HCT116 (cell line): ENCODE measurements at regions not wholly inside any gene's neighbourhood (a gene's known extent, or its start where the extent isn't known, plus 50 kb on each side); places are given as distances from the start of the nearest gene placed in this dataset.

Experiments
- ATAC-seq: fragments of 200-7000 bp; cut with Tn5 transposase; 2 replicates; pipeline ENCODE4 v1.9.1; 2020; ENCODE audit warnings: mild to moderate bottlenecking, moderate library complexity
- BruUV-seq: library from RNA; stranded (reverse); fragments of 400-500 nt; replicated peaks from 2 replicates; lab custom pipeline; 2021; lab: Mats Ljungman, UMichigan
- CTCF ChIA-PET: fragments of 300-600 bp; sonication (Branson Sonifier 250); formaldehyde crosslinking; loops from one replicate; lab custom pipeline; 2021; ENCODE audit warnings: antibody characterized with exemption; lab: Charles Lee
- POLR2A ChIA-PET: fragments of 300-600, 350-600 bp; sonication (Branson Sonifier 250); formaldehyde crosslinking; loops from one replicate; lab custom pipeline; 2021; ENCODE audit warnings: antibody characterized with exemption; lab: Charles Lee
- RAD21 ChIA-PET, 2 experiments: fragments of 300-600 bp; sonication (Branson Sonifier 250); formaldehyde crosslinking; loops; one replicate each; lab custom pipeline; 2023; ENCODE audit warnings: low total read pairs in 2 of 2; ENCODE audit not compliant: uncharacterized antibody in 2 of 2, unreplicated experiment in 2 of 2, low non-redundant PET in 1 of 2; lab: Charles Lee
- DNase-seq: peaks from one replicate; pipeline ENCODE4 v3.0.0-alpha.2; 2010; ENCODE audit warnings: low read depth, low spot score
- H2AFZ ChIP-seq: fragments of 200-600 bp; shearing (Covaris generic), sonication (generic); 2 replicates; pipeline ENCODE4 v1.6.1; 2017; ENCODE audit warnings: low read depth, mixed run types, mixed read lengths, antibody characterized with exemption, low read length; ENCODE audit not compliant: poor library complexity, severe bottlenecking
- H3K27ac ChIP-seq: 2 replicates; pipeline ENCODE4 v1.5.1; 2012; ENCODE audit warnings: low read depth, low read length
- H3K27me3 ChIP-seq: fragments of 200-600 bp; sonication (generic); 2 replicates; pipeline ENCODE4 v1.6.1; 2016; ENCODE audit warnings: mixed run types, low read length, mixed read lengths; ENCODE audit not compliant: insufficient read depth
- H3K36me3 ChIP-seq, 2 experiments: fragments of 200-500 bp in 1 of 2; fragments of 200-600 bp in 1 of 2; sonication (Bioruptor generic) in 1 of 2; sonication (generic) in 1 of 2; 2 replicates each; pipeline versions ENCODE4 v1.5.1 to v1.6.1; 2014 to 2016; ENCODE audit warnings: low read length in 2 of 2, inconsistent platforms in 1 of 2, mixed read lengths in 1 of 2, mixed run types in 1 of 2; ENCODE audit not compliant: insufficient read depth in 2 of 2, control insufficient read depth in 1 of 2
- H3K4me1 ChIP-seq, 2 experiments: fragments of 200-600 bp in 1 of 2; sonication (generic) in 1 of 2; 2 replicates each; pipeline versions ENCODE4 v1.5.1 to v1.6.1; 2012 to 2017; ENCODE audit warnings: low read length in 2 of 2, inconsistent platforms in 1 of 2, mild to moderate bottlenecking in 1 of 2, mixed read lengths in 1 of 2, mixed run types in 1 of 2, moderate library complexity in 1 of 2; ENCODE audit not compliant: insufficient read depth in 2 of 2, control insufficient read depth in 1 of 2
- H3K4me2 ChIP-seq: fragments of 200-600 bp; sonication (generic); 2 replicates; pipeline ENCODE4 v1.6.1; 2017; ENCODE audit warnings: mixed run types, low read length, mixed read lengths
- H3K4me3 ChIP-seq, 2 experiments: fragments of 200-600 bp in 1 of 2; sonication (generic) in 1 of 2; replicated peaks in 1 of 2; 2 replicates each; pipeline ENCODE4 v1.5.1; 2011 to 2016; ENCODE audit warnings: low read length in 2 of 2, control low read depth in 1 of 2, low read depth in 1 of 2, mild to moderate bottlenecking in 1 of 2, mixed read lengths in 1 of 2, mixed run types in 1 of 2
- H3K79me2 ChIP-seq: fragments of 200-600 bp; sonication (generic); 2 replicates; pipeline ENCODE4 v1.6.1; 2017; ENCODE audit warnings: mild to moderate bottlenecking, mixed run types, low read length, moderate library complexity, mixed read lengths; ENCODE audit not compliant: insufficient read depth
- H3K9ac ChIP-seq: fragments of 200-600 bp; sonication (generic); 2 replicates; pipeline ENCODE4 v1.6.1; 2016; ENCODE audit warnings: low read length, mixed read lengths
- H3K9me2 ChIP-seq: fragments of 200-600 bp; sonication (generic), shearing (Covaris generic); 2 replicates; pipeline ENCODE4 v1.6.1; 2017; ENCODE audit warnings: mixed run types, mild to moderate bottlenecking, moderate library complexity; ENCODE audit not compliant: insufficient read depth
- H3K9me3 ChIP-seq, 2 experiments: fragments of 200-500 bp in 1 of 2; fragments of 200-600 bp in 1 of 2; sonication (Bioruptor generic) in 1 of 2; sonication (generic) in 1 of 2; 2 replicates each; pipeline ENCODE4 v1.6.1; 2014 to 2017; ENCODE audit warnings: low read length in 2 of 2, mixed read lengths in 2 of 2, inconsistent platforms in 1 of 2, low read depth in 1 of 2, mild to moderate bottlenecking in 1 of 2, mixed run types in 1 of 2, moderate library complexity in 1 of 2; ENCODE audit not compliant: control insufficient read depth in 1 of 2, insufficient read depth in 1 of 2
- H4K20me1 ChIP-seq: fragments of 200-600 bp; sonication (generic), shearing (Covaris generic); 2 replicates; pipeline ENCODE4 v1.6.1; 2017; ENCODE audit warnings: mixed run types, mild to moderate bottlenecking, moderate library complexity; ENCODE audit not compliant: insufficient read depth
- CBX3 ChIP-seq: IDR thresholded peaks from 2 replicates; pipeline ENCODE4 v1.6.1; 2012; ENCODE audit warnings: low read depth
- CEBPB ChIP-seq: IDR thresholded peaks from 2 replicates; pipeline ENCODE4 v1.6.1; 2012; ENCODE audit warnings: low read depth
- EGR1 ChIP-seq: IDR thresholded peaks from 2 replicates; pipeline ENCODE4 v1.6.1; 2012; ENCODE audit warnings: low read depth
- ELF1 ChIP-seq: IDR thresholded peaks from 2 replicates; pipeline ENCODE4 v1.6.1; 2012; ENCODE audit warnings: low read depth, borderline replicate concordance
- EZH2phosphoT487 ChIP-seq: fragments of 200-600 bp; IDR thresholded peaks from 2 replicates; pipeline ENCODE4 v1.6.1; 2018; ENCODE audit warnings: antibody characterized with exemption, borderline replicate concordance
- JUND ChIP-seq: IDR thresholded peaks from 2 replicates; pipeline ENCODE4 v1.6.1; 2012
- POLR2AphosphoS5 ChIP-seq: IDR thresholded peaks from 2 replicates; pipeline ENCODE4 v1.6.1; 2011; ENCODE audit warnings: mild to moderate bottlenecking, low read depth, low read length, moderate library complexity
- RAD21 ChIP-seq: IDR thresholded peaks from 2 replicates; pipeline ENCODE4 v1.6.1; 2012; ENCODE audit warnings: low read depth, mild to moderate bottlenecking
- SP1 ChIP-seq: IDR thresholded peaks from 2 replicates; pipeline ENCODE4 v1.6.1; 2012; ENCODE audit warnings: low read depth
- SRF ChIP-seq: IDR thresholded peaks from 2 replicates; pipeline ENCODE4 v1.6.1; 2012; ENCODE audit warnings: low read depth
- TCF7L2 ChIP-seq: IDR thresholded peaks from 2 replicates; pipeline ENCODE4 v1.7.0; 2011; ENCODE audit warnings: borderline replicate concordance, inconsistent platforms; ENCODE audit not compliant: insufficient read depth, insufficient read length; ENCODE audit errors: extremely low read depth
- YY1 ChIP-seq: IDR thresholded peaks from 2 replicates; pipeline ENCODE4 v1.6.1; 2011; ENCODE audit warnings: low read length, low read depth, moderate library complexity, mild to moderate bottlenecking; ENCODE audit not compliant: insufficient replicate concordance; ENCODE audit errors: extremely low read depth
- intact Hi-C: fragments of 100-400 bp; cut with micrococcal nuclease; formaldehyde crosslinking; loops from 2 replicates; pipeline ENCODE4 v1.10.0; 2022
- TF ChIP-seq, protein P1 (sequence below): IDR thresholded peaks from 2 replicates; pipeline ENCODE4 v1.6.1; 2012; ENCODE audit warnings: low read depth
- TF ChIP-seq, protein P2 (sequence below): IDR thresholded peaks from 2 replicates; pipeline ENCODE4 v1.6.1; 2012
- TF ChIP-seq, protein P3 (sequence below), 3 experiments: fragments of 200-600 bp in 1 of 3; sonication (generic) in 1 of 3; IDR thresholded peaks in 2 of 3; conservative IDR thresholded peaks in 1 of 3; 2 replicates each; pipeline ENCODE4 v1.5.1; 2012 to 2017; ENCODE audit warnings: low read depth in 2 of 3, low read length in 2 of 3, antibody characterized with exemption in 1 of 3, borderline replicate concordance in 1 of 3, control low read depth in 1 of 3, mild to moderate bottlenecking in 1 of 3, mixed read lengths in 1 of 3, mixed run types in 1 of 3, moderate library complexity in 1 of 3; ENCODE audit not compliant: insufficient read depth in 1 of 3

DNA sequence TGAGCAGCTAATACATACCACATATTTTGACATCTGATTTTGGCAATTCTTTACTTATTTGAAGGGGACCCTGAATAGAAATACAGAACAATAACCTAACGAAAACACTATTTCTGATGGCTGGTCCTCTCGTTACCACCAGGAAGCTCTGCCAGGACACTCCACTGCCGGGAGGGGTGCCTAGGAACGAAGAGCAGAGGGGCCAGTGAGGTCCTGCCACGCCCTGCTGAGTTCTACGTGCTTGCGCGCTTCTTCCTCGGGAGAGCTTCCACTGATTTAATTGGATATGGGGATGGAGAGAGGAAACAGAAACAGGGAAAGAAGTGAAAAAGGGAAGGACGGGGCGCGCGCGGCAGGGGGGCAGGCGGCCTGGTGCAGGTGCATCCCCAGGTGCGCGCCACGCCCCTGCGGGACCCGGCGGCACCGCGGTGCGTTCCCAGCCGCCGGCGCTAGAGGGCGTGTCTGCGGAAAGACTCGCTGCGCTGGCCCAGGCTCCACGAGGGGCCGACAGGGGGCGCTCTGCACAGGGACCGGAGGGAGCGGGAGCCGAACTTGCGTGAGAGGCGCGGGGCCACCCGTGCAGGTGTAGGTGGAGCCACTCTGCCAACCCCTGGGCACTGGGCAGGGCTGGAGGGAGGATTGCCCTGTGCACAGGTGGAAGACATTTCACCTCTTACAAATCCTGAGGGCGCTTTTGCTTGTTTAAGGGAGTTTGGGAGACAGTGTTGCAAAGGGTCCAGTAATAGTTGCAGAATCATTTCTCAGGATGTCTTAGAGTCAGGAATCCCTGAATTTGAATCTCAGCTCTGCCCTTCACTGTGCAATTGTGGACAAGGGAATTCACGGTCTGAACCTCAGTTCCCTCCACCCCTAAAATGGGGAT is 986.3 kb upstream of the TMEM132C start:
- Histone ChIP-seq H4K20me1 (no peaks in the 10 kb centered on the region), H3K9ac (no peak overlapping the region), H3K4me2 (peak overlapping the region; percentile 27), H3K36me3 (no peaks in the 10 kb centered on the region), H2AFZ (no peak overlapping the region), H3K9me3 (no peaks in the 10 kb centered on the region), H3K4me1 (no peaks in the 10 kb centered on the region; a peak in 1 of 4 replicates), H3K27me3 (0 out of 2 replicates have a peak, but pooled peaks cover 4% of the 10 kb centered on the region), H3K79me2 (no peaks in the 10 kb centered on the region), H3K9me2 (no peaks in the 10 kb centered on the region), H3K4me3 (no peak overlapping the region), H3K27ac (no peak overlapping the region)
- ATAC-seq (peak; percentile 99), DNase-seq (peak; percentile 62)
- ChIA-PET RAD21 (no interaction called here), POLR2A (no interaction called here), CTCF (interaction anchor here (0.9 to 5.1 kb wide), 3 partner anchors 11 to 75 kb away, joined by 5 to 27 read pairs (median 6); no protein-coding TSS in a partner anchor)
- intact Hi-C loops: loop anchor here (10.0 kb wide), 1 partner anchor 256 kb away; no protein-coding TSS in a partner anchor
- TF ChIP-seq SRF: peak; percentile 47; the same call in 1 of the 2 replicates
- 0 out of 2 replicates have a peak, but pooled peaks have one; percentile 26 for TF ChIP-seq POLR2AphosphoS5
- TF ChIP-seq RAD21: peak; percentile 77
- peak; percentile 38; the same call in 1 of the 2 replicates for TF ChIP-seq SP1
- TF ChIP-seq EGR1: no peak
- TF ChIP-seq CBX3: peak; percentile 96
- TF ChIP-seq, protein P1, sequence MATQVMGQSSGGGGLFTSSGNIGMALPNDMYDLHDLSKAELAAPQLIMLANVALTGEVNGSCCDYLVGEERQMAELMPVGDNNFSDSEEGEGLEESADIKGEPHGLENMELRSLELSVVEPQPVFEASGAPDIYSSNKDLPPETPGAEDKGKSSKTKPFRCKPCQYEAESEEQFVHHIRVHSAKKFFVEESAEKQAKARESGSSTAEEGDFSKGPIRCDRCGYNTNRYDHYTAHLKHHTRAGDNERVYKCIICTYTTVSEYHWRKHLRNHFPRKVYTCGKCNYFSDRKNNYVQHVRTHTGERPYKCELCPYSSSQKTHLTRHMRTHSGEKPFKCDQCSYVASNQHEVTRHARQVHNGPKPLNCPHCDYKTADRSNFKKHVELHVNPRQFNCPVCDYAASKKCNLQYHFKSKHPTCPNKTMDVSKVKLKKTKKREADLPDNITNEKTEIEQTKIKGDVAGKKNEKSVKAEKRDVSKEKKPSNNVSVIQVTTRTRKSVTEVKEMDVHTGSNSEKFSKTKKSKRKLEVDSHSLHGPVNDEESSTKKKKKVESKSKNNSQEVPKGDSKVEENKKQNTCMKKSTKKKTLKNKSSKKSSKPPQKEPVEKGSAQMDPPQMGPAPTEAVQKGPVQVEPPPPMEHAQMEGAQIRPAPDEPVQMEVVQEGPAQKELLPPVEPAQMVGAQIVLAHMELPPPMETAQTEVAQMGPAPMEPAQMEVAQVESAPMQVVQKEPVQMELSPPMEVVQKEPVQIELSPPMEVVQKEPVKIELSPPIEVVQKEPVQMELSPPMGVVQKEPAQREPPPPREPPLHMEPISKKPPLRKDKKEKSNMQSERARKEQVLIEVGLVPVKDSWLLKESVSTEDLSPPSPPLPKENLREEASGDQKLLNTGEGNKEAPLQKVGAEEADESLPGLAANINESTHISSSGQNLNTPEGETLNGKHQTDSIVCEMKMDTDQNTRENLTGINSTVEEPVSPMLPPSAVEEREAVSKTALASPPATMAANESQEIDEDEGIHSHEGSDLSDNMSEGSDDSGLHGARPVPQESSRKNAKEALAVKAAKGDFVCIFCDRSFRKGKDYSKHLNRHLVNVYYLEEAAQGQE: no peak
- no peak for TF ChIP-seq EZH2phosphoT487
- no peak for TF ChIP-seq ELF1
- peak; percentile 60 for TF ChIP-seq YY1
- TF ChIP-seq TCF7L2: no peak
- TF ChIP-seq CEBPB: no peak; the same call in 1 of the 2 replicates
- TF ChIP-seq, protein P2, sequence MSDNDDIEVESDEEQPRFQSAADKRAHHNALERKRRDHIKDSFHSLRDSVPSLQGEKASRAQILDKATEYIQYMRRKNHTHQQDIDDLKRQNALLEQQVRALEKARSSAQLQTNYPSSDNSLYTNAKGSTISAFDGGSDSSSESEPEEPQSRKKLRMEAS: peak; percentile 68
- no peak for TF ChIP-seq JUND
- TF ChIP-seq, protein P3, sequence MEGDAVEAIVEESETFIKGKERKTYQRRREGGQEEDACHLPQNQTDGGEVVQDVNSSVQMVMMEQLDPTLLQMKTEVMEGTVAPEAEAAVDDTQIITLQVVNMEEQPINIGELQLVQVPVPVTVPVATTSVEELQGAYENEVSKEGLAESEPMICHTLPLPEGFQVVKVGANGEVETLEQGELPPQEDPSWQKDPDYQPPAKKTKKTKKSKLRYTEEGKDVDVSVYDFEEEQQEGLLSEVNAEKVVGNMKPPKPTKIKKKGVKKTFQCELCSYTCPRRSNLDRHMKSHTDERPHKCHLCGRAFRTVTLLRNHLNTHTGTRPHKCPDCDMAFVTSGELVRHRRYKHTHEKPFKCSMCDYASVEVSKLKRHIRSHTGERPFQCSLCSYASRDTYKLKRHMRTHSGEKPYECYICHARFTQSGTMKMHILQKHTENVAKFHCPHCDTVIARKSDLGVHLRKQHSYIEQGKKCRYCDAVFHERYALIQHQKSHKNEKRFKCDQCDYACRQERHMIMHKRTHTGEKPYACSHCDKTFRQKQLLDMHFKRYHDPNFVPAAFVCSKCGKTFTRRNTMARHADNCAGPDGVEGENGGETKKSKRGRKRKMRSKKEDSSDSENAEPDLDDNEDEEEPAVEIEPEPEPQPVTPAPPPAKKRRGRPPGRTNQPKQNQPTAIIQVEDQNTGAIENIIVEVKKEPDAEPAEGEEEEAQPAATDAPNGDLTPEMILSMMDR (IDR thresholded peaks at IDR 0.05 in 2 of 3, conservative IDR thresholded peaks at IDR 0.05 in 1 of 3; ENCODE audit: borderline replicate concordance in 1 of 3, insufficient read depth in 1 of 3, low read depth in 2 of 3, low read length in 2 of 3): peak; percentile 100
- BruUV-seq: no TSS peak
